ENCODE measurements at regions not wholly inside any gene's neighbourhood (a gene's known extent, or its start where the extent isn't known, plus 50 kb on each side); places are given as distances from the start of the nearest gene placed in this dataset.

GRCh38 chr2:34379586-34379985, 780.5 kb upstream of the FAM98A start:
- TF ChIP-seq EZH2 (IDR thresholded peaks at IDR 0.05; ENCODE audit: insufficient read depth, low read length) (no peak), CTCF (IDR thresholded peaks at IDR 0.05; ENCODE audit: insufficient read depth, low read depth, low read length) (no peak)
